Suprapubic skin (tissue), 3 donors: ENCODE measurements at regions not wholly inside any gene's neighbourhood (a gene's known extent, or its start where the extent isn't known, plus 50 kb on each side); places are given as distances from the start of the nearest gene placed in this dataset.

ENCODE experiments used
- POLR2A ChIP-seq, 2 donors: fragments of 450-650 bp; IDR thresholded peaks; one replicate each; pipeline ENCODE4 v1.6.1; 2017; ENCODE audit warnings: antibody characterized with exemption in 2 of 2, mild to moderate bottlenecking in 2 of 2, moderate library complexity in 2 of 2
- TF ChIP-seq, protein P1 (sequence below), 2 donors: fragments of 200-600 bp in 1 of 2; fragments of 450-650 bp in 1 of 2; sonication (generic) in 1 of 2; IDR thresholded peaks; one replicate each; pipeline ENCODE4 v1.5.1; 2016 to 2019; ENCODE audit warnings: antibody characterized with exemption in 2 of 2, mild to moderate bottlenecking in 1 of 2, moderate library complexity in 1 of 2

- TF ChIP-seq, protein P1, sequence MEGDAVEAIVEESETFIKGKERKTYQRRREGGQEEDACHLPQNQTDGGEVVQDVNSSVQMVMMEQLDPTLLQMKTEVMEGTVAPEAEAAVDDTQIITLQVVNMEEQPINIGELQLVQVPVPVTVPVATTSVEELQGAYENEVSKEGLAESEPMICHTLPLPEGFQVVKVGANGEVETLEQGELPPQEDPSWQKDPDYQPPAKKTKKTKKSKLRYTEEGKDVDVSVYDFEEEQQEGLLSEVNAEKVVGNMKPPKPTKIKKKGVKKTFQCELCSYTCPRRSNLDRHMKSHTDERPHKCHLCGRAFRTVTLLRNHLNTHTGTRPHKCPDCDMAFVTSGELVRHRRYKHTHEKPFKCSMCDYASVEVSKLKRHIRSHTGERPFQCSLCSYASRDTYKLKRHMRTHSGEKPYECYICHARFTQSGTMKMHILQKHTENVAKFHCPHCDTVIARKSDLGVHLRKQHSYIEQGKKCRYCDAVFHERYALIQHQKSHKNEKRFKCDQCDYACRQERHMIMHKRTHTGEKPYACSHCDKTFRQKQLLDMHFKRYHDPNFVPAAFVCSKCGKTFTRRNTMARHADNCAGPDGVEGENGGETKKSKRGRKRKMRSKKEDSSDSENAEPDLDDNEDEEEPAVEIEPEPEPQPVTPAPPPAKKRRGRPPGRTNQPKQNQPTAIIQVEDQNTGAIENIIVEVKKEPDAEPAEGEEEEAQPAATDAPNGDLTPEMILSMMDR (IDR thresholded peaks at IDR 0.05), result no peak
- TF ChIP-seq POLR2A (IDR thresholded peaks at IDR 0.05), result no peak
These were observed 197.3 kb downstream of the CAAP1 start for GRCh38 chr9:26695298-26695622.
